Inferior parietal cortex (tissue), 1 donor: ENCODE measurements at regions not wholly inside any gene's neighbourhood (a gene's known extent, or its start where the extent isn't known, plus 50 kb on each side); places are given as distances from the start of the nearest gene placed in this dataset.

Experiments
- DNase-seq: peaks from one replicate; pipeline ENCODE4 v3.0.0-alpha.2; 2016; ENCODE audit errors: extremely low spot score

- no peak for DNase-seq
These were observed 310.0 kb upstream of the LRIG3 start for GRCh38 chr12:59230334-59230733.

GRCh38 chr12:59219148-59219547 is 298.8 kb upstream of the LRIG3 start:
- DNase-seq, result no peak

GRCh38 chr12:59196989-59197388 is 276.7 kb upstream of the LRIG3 start:
- DNase-seq, result no peak

GRCh38 chr12:59194794-59195193 is 274.5 kb upstream of the LRIG3 start:
- DNase-seq, result no peak

DNA sequence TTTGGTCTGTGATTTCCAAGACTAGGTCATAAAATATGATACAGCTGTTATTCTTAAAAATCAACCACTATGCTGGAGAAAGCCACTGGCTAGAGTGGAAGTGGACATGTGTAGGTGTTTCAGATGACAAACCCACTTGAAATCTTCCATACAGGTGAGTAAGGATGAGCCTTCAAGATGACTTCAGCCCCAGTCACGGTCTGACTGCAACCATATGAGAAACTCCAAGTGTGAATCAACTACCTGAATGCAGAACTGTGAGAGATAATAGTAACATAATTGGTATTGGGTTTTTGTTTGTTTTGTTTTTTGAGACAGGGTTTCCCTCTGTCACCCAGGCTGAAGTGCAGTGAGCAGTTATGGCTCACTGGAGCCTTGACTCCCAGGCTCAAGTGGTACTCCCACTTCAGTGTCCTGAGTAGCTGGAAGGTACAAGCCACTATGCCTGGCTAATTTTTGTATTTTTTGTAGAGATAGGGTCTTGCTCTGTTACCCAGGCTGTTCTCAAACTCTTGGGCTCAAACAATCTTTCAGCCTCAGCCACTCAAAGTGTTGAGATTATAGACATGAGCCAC is 273.3 kb upstream of the LRIG3 start:
- no peak for DNase-seq

DNA sequence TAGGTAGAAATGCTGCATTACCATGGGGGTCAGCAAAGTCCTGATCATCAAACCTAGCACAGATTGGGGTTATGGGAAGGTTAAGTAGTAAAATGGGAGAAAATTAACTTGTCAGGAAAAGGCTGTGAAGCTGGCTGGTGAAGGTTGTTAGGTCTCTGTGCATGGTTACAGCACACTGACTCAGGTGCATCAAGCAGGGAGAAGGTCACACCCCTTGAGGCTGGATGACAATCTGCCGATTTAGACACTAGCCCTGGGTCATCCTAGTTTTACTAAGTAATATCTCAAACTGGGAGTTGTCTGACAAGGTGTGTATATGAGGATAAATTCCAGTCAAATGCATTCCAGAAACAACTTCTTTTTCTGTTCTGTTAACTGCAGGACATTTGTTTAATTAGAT is 271.1 kb upstream of the LRIG3 start:
- no peak for DNase-seq

- no peak for DNase-seq
These were observed 266.1 kb upstream of the LRIG3 start for GRCh38 chr12:59186451-59186850.

DNA sequence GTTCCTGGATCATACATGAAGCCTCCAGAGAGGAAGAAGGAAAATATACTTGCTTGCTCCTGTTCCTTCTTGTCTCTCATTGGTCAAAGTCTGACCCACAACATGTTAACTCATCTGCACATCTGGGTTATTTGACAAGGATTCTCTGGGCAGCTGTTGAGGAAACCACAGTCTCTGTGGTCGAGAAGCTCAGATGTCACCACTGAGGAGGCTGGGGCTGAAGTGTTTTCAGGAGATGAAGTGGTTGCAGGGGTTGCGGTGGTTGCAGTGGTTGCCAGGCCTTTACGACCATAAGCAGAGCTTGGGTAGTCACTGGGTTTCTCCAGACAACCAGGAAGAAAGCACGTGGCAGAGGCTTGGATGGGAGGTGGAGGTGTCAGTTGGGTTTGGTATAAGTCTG is 265.0 kb upstream of the LRIG3 start:
- no peak for DNase-seq

DNA sequence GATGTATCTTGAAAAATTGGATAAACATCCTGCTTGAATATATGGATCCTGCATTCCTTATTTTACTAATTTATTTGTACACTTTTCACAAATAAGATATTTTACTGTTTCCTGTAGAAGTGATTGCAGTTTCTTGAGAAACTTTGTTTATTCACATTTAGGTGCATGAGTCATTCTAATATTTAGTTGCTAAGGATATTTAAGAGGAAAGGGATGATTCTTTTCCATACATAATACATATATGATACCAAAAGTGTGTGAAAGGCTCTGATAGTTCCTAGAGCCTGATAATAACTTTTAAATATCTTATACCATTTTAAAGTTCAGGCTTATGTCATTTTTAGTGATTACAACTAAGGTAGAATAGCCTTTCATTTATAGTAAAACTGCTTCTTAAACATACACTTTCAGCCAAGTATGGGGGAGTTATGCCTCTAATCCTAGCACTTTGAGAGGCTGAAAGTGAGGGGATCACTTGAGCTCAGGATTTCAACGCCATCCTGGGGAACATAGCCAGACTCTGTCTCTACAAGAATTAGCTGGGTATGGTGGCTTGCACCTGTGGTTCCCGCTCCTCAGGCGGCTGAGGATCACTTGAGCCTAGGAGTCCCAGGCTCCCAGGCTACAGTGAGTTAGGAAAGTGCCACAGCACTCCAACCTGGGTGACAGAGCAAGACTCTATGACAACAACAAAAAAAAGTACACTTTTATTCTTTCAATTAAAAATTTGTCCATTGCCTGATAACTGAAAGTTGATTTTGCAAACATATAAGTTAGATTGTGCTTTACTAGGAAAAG is 262.6 kb upstream of the LRIG3 start:
- DNase-seq, result no peak

DNA sequence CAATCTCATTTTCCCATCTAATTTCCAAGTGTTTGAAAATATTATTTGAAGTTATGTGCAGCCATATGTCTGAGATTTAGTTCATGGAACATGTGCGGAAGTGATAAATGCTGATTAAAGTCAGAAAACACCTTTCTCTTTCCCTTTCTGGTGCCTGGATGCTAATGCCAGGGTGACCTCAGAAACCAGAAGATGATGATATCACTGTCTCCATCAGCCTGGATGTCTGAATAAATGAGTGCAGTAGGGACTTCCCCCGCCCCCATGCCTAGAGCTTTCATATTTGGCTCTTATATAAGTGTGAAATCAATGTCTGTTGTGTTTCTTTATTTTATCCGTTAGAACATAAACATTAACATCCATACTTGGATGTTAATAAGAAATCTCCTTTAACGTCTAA is 261.9 kb upstream of the LRIG3 start:
- no peak for DNase-seq

DNA sequence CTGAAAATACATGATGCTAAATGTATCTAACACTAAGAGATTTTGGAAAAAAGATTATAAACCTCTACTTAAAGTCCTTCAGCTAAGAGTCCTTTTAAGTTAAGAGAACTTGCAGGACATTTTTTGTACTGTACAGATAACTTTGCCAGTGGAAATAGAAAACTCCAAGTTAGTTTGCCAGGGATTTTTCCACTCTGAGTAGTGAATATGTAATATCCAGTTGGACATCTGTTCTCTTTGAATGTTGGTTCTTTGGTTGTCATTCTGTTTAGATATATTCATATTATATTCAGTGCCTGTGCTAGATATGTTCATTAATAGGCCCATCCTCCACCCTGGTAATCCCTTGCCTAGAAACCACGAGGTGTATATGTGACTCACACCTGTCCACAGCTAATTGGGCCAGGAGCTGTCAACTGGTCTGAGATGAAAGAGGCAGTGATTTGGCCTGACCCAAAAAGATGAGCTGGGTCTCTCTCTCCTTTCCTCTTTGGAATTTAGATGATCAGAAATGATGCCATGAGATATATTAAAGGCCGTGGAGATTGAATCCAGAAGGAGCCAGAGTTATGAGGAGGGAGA is 261.0 kb upstream of the LRIG3 start:
- DNase-seq, result no peak

- DNase-seq, result no peak
These were observed 258.9 kb upstream of the LRIG3 start for GRCh38 chr12:59179231-59179630.

- DNase-seq, result no peak
These were observed 253.4 kb upstream of the LRIG3 start for GRCh38 chr12:59173695-59174094.

GRCh38 chr12:59168647-59169046 is 248.3 kb upstream of the LRIG3 start:
- DNase-seq, result no peak

- DNase-seq, result no peak
These were observed 246.2 kb upstream of the LRIG3 start for GRCh38 chr12:59166457-59166856.

- DNase-seq, result peak; percentile 39
These were observed 244.9 kb upstream of the LRIG3 start for GRCh38 chr12:59164991-59165718.

GRCh38 chr12:59164226-59164625 is 243.9 kb upstream of the LRIG3 start:
- DNase-seq, result no peak

- no peak for DNase-seq
These were observed 238.4 kb upstream of the LRIG3 start for GRCh38 chr12:59158681-59159080.

DNA sequence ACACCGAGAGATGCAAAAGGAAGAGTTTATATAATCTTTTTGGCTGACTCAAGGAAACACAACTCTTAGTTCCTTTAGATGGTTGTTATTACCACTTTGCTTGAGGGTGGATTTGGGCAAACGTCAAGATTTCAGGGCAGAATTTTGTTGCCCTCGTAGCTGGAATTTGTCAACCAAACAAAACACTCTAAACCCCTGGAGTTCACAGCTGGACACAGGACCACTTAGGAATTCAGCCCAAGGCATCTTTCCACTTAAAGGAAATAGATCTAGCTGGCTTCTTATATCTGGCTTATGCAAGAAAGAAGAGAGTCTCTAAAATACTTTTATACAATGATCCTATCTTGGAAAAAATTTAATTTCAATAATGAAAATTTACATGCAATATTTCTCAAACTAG is 237.8 kb upstream of the LRIG3 start:
- no peak for DNase-seq

DNA sequence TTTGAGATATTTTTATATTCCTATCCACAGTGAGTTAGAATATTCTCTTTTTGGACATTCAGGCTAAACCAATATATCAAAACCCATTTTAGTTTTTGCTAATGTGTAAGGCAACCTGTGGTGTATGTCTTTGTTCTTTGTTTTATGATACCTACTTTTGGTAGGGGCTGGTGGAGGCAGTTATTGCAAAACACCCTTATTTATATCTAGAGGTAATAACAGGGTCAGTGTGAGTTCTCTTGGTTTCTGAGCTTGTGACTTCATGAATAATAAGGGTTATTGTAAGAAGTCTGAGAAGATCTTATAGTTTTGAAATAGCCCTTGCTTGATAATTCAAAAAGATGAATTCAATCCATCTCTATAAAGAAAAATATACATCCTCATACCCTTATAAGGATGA is 235.1 kb upstream of the LRIG3 start:
- no peak for DNase-seq

GRCh38 chr12:59151243-59151642 is 230.9 kb upstream of the LRIG3 start:
- DNase-seq, result no peak

DNA sequence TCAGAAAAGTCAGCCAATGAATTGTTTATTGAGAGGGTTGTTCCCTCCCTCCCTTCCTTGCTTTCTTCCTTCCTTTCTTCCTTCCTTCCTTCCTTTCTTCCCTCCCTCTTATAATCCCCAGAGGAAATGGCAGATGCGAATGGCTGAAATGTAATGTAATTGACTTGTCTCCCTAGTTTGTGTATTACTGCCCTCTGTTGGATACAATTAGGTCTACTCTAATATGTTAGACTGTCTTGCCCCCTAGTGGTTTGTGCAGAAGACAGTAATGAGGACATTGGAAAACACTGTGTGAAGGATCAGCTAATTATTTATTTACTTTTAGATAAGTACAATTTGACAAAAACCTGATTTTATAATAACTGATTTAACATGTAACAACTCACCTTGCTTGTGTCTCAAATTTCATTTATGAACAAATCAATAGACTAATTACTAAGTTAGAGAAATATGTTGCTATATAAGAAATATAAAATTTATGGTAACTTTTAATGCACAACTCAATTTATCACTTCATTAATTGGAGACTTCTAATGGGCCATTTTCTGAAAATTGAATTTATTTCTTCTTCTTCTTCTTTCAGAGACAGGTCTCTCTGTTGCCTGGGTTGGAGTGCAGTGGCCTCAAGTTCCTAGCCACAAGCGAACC is 229.8 kb upstream of the LRIG3 start:
- peak; percentile 89 for DNase-seq
